ENCODE measurements at regions not wholly inside any gene's neighbourhood (a gene's known extent, or its start where the extent isn't known, plus 50 kb on each side); places are given as distances from the start of the nearest gene placed in this dataset.

- TF ChIP-seq USF2 (IDR thresholded peaks at IDR 0.05; ENCODE audit: borderline replicate concordance, low read depth, low read length) = no peak
- TF ChIP-seq ZNF622 (IDR thresholded peaks at IDR 0.05) = no peak
These were observed 273.3 kb downstream of the MDFIC start (continued) for GRCh38 chr7:115195208-115195607.

DNA sequence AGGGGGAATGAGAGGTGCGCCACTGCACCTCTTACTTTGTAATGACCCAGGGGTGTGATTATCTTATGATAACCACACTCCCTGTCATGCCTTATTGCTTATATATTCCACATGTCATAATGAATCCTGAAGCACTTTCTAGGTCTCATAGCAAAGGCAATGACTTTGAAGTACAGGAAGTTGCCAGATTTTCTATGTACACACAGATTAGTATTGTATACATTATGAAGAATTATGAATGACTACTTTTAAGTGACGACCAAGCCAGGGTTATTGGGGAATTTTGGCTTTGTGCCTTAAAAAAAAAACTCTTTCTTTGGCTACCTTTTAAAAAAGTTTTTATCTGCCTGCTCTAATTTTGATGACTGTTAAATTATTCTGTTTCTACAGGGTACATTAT, 269.6 kb downstream of the MDFIC start:
- Histone ChIP-seq H3K36me3 (ENCODE audit: control insufficient read depth in 2 of 2, insufficient read depth in 2 of 2, low read length in 1 of 2) (no peaks in the 10 kb centered on the region), H4K20me1 (ENCODE audit: control insufficient read depth, insufficient read depth) (no peaks in the 10 kb centered on the region), H3K79me2 (ENCODE audit: control insufficient read depth, insufficient read depth, low read length) (no peaks in the 10 kb centered on the region), H3K9ac (ENCODE audit: control insufficient read depth, insufficient read depth, low read length) (no peak overlapping the region), H3K4me3 (no peak overlapping the region), H3K4me1 (ENCODE audit: control insufficient read depth, insufficient read depth, low read length) (no peaks in the 10 kb centered on the region), H3K9me3 (replicated peaks; ENCODE audit: control insufficient read depth, insufficient read depth, low read length) (no peaks in the 10 kb centered on the region), H3K4me2 (ENCODE audit: control insufficient read depth, insufficient read depth) (no peak overlapping the region), H2AFZ (ENCODE audit: control insufficient read depth, low read depth, low read length) (no peak overlapping the region), H3K27ac (ENCODE audit: control insufficient read depth, insufficient read depth) (no peak overlapping the region), H3K27me3 (replicated peaks in 1 of 2; ENCODE audit: control insufficient read depth in 2 of 2, insufficient read depth in 2 of 2, low read length in 1 of 2) (no peaks in the 10 kb centered on the region)
- intact Hi-C loops (cut with micrococcal nuclease; ENCODE audit: unreplicated experiment) = no loop called here
- POLR2A ChIA-PET = no interaction called here
- CTCF ChIA-PET = interaction anchor here (2.0 kb wide), 1 partner anchor 8 kb away, joined by 4 read pairs; no protein-coding TSS in a partner anchor
- WGBS (ENCODE audit: insufficient coverage, insufficient replicate concordance, low lambda C conversion rate, missing lambda C conversion rate) = 48% methylated on average over 2 of the region's 2 CpGs
- no peak for DNase-seq (ENCODE audit: low read depth, low spot score)
- SMC1A ChIA-PET (ENCODE audit: uncharacterized antibody, unreplicated experiment) = interaction anchor here (1.2 kb wide), 1 partner anchor 125 kb away, joined by 3 read pairs; no protein-coding TSS in a partner anchor
- TF ChIP-seq RFX5 (IDR thresholded peaks at IDR 0.05; ENCODE audit: low read depth, low read length) = no peak
- TF ChIP-seq ZZZ3 (IDR thresholded peaks at IDR 0.05; ENCODE audit: control insufficient read depth, insufficient read length, low read depth) = no peak
- TF ChIP-seq, protein P1, sequence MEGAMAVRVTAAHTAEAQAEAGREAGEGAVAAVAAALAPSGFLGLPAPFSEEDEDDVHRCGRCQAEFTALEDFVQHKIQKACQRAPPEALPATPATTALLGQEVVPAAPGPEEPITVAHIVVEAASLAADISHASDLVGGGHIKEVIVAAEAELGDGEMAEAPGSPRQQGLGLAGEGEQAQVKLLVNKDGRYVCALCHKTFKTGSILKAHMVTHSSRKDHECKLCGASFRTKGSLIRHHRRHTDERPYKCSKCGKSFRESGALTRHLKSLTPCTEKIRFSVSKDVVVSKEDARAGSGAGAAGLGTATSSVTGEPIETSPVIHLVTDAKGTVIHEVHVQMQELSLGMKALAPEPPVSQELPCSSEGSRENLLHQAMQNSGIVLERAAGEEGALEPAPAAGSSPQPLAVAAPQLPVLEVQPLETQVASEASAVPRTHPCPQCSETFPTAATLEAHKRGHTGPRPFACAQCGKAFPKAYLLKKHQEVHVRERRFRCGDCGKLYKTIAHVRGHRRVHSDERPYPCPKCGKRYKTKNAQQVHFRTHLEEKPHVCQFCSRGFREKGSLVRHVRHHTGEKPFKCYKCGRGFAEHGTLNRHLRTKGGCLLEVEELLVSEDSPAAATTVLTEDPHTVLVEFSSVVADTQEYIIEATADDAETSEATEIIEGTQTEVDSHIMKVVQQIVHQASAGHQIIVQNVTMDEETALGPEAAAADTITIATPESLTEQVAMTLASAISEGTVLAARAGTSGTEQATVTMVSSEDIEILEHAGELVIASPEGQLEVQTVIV (IDR thresholded peaks at IDR 0.05; ENCODE audit: borderline replicate concordance, partially characterized antibody) = no peak
- no peak for TF ChIP-seq SMAD1 (IDR thresholded peaks at IDR 0.05; ENCODE audit: low read depth, partially characterized antibody)
- no peak for TF ChIP-seq FOS (IDR thresholded peaks at IDR 0.05; ENCODE audit: borderline replicate concordance, extremely low read depth, insufficient read length)
- TF ChIP-seq EGR1 (IDR thresholded peaks at IDR 0.05; ENCODE audit: borderline replicate concordance in 1 of 2, low read depth in 2 of 2, low read length in 2 of 2) = no peak
- TF ChIP-seq RAD51 (IDR thresholded peaks at IDR 0.05) = no peak
- TF ChIP-seq TCF12 (IDR thresholded peaks at IDR 0.05; ENCODE audit: low read depth, low read length) = no peak
- TF ChIP-seq NFXL1 (IDR thresholded peaks at IDR 0.05; ENCODE audit: borderline replicate concordance) = no peak
- TF ChIP-seq MEF2B (IDR thresholded peaks at IDR 0.05; ENCODE audit: partially characterized antibody, poor library complexity, severe bottlenecking) = no peak
- TF ChIP-seq RAD21 (IDR thresholded peaks at IDR 0.05; ENCODE audit: insufficient read depth, low read depth, low read length) = no peak
- no peak for TF ChIP-seq SRF (IDR thresholded peaks at IDR 0.05; ENCODE audit: low read depth in 2 of 2, low read length in 2 of 2)
- no peak for TF ChIP-seq BACH1 (IDR thresholded peaks at IDR 0.05; ENCODE audit: borderline replicate concordance)
- no peak for TF ChIP-seq PAX5 (IDR thresholded peaks at IDR 0.05; ENCODE audit: borderline replicate concordance, low read depth, low read length)
- FAIRE-seq = no peak
- in situ Hi-C loops (cut with MboI) = no loop called here
- BruUV-seq (replicated peaks) = no TSS peak
- RAD21 ChIA-PET (ENCODE audit: unreplicated experiment) = no interaction called here
- no peak for ATAC-seq
